B cell (primary cell): ENCODE measurements at regions not wholly inside any gene's neighbourhood (a gene's known extent, or its start where the extent isn't known, plus 50 kb on each side); places are given as distances from the start of the nearest gene placed in this dataset.

ENCODE experiments used
- ATAC-seq: fragments of 200-7000 bp; cut with Tn5 transposase; one replicate; pipeline ENCODE4 v1.10.0; 2021; ENCODE audit warnings: low read depth, mild to moderate bottlenecking, moderate number of reproducible peaks, moderate library complexity
- CTCF ChIA-PET: fragments of 350-600 bp; sonication (Branson Sonifier 250); formaldehyde crosslinking; loops from one replicate; lab custom pipeline; 2021; ENCODE audit warnings: antibody characterized with exemption, inconsistent platforms; lab: Charles Lee
- POLR2A ChIA-PET: fragments of 350-600 bp; sonication (Branson Sonifier 250); formaldehyde crosslinking; loops from one replicate; lab custom pipeline; 2021; ENCODE audit warnings: antibody characterized with exemption; lab: Charles Lee
- DNase-seq: peaks from one replicate; pipeline ENCODE4 v3.0.0; 2013
- H2AFZ ChIP-seq: 2 replicates; pipeline ENCODE4 v1.6.1; 2012; ENCODE audit warnings: mild to moderate bottlenecking, low read depth, low read length; ENCODE audit not compliant: insufficient read depth, poor library complexity, severe bottlenecking
- H3K27ac ChIP-seq, 2 donors: 1 replicate in 1 of 2; 2 replicates in 1 of 2; pipeline ENCODE4 v1.5.1; 2012 to 2013; ENCODE audit warnings: low read length in 2 of 2, mild to moderate bottlenecking in 2 of 2, moderate library complexity in 1 of 2
- H3K27me3 ChIP-seq, 4 experiments: fragments of 200-600 bp in 1 of 4; sonication (generic) in 1 of 4; replicated peaks in 1 of 4; 1 replicate in 2 of 4; 2 replicates in 2 of 4; pipeline versions ENCODE4 v1.6.1 to v1.7.0; 2013 to 2016; ENCODE audit warnings: low read length in 3 of 4, mild to moderate bottlenecking in 2 of 4, mixed read lengths in 1 of 4, moderate library complexity in 1 of 4; ENCODE audit not compliant: insufficient read depth in 4 of 4, control insufficient read depth in 3 of 4; ENCODE audit errors: control extremely low read depth in 1 of 4
- H3K36me3 ChIP-seq, 2 experiments: replicated peaks in 1 of 2; 1 replicate in 1 of 2; 2 replicates in 1 of 2; pipeline versions ENCODE4 v1.6.1 to v1.7.1; 2013; ENCODE audit warnings: low read length in 1 of 2; ENCODE audit not compliant: insufficient read depth in 2 of 2, control insufficient read depth in 1 of 2; ENCODE audit errors: control extremely low read depth in 1 of 2, extremely low read depth in 1 of 2
- H3K4me1 ChIP-seq, 2 donors: fragments of 200-600 bp in 1 of 2; sonication (generic) in 1 of 2; 1 replicate in 1 of 2; 2 replicates in 1 of 2; pipeline versions ENCODE4 v1.5.1 to v1.6.1; 2013 to 2017; ENCODE audit warnings: low read length in 2 of 2; ENCODE audit not compliant: control insufficient read depth in 2 of 2, insufficient read depth in 2 of 2
- H3K4me2 ChIP-seq: replicated peaks from 2 replicates; pipeline ENCODE3; 2012; ENCODE audit warnings: mild to moderate bottlenecking, low read depth, low read length; ENCODE audit not compliant: poor library complexity, severe bottlenecking
- H3K4me3 ChIP-seq, 5 experiments: fragments of 200-600 bp in 1 of 5; sonication (generic) in 1 of 5; 1 replicate in 3 of 5; 2 replicates in 2 of 5; pipeline versions ENCODE4 v1.5.1 to v1.7.0; 2011 to 2016; ENCODE audit warnings: low read length in 4 of 5, mild to moderate bottlenecking in 4 of 5, low read depth in 2 of 5, control low read depth in 1 of 5, moderate library complexity in 1 of 5; ENCODE audit not compliant: insufficient read depth in 1 of 5; ENCODE audit errors: control extremely low read depth in 1 of 5, extremely low read depth in 1 of 5
- H3K79me2 ChIP-seq: fragments of 200-600 bp; sonication (generic); one replicate; pipeline ENCODE4 v1.6.0; 2016; ENCODE audit warnings: low read length; ENCODE audit not compliant: control insufficient read depth, insufficient read depth
- H3K9ac ChIP-seq: fragments of 200-600 bp; sonication (generic); 2 replicates; pipeline ENCODE4 v1.6.1; 2017; ENCODE audit warnings: mild to moderate bottlenecking, low read length, moderate library complexity
- H3K9me3 ChIP-seq, 3 donors: one replicate each; pipeline versions ENCODE4 v1.6.1 to v1.7.1; 2013; ENCODE audit warnings: low read length in 2 of 3; ENCODE audit not compliant: control insufficient read depth in 2 of 3, insufficient read depth in 1 of 3; ENCODE audit errors: control extremely low read depth in 1 of 3
- H4K20me1 ChIP-seq: 2 replicates; pipeline ENCODE4 v1.6.0; 2012; ENCODE audit warnings: mild to moderate bottlenecking, low read length; ENCODE audit not compliant: insufficient read depth, control insufficient read depth, poor library complexity, severe bottlenecking
- H3K27ac Mint-ChIP-seq: one replicate; pipeline ENCODE4 v1.8.0; 2021; ENCODE audit warnings: mixed read lengths
- H3K27me3 Mint-ChIP-seq: one replicate; pipeline ENCODE4 v1.8.0; 2021; ENCODE audit warnings: mixed read lengths
- H3K4me1 Mint-ChIP-seq: one replicate; pipeline ENCODE4 v1.8.0; 2021; ENCODE audit warnings: mixed read lengths
- H3K4me3 Mint-ChIP-seq: one replicate; pipeline ENCODE4 v1.8.0; 2021; ENCODE audit warnings: mixed read lengths
- H3K9me3 Mint-ChIP-seq: one replicate; pipeline ENCODE4 v1.8.0; 2022; ENCODE audit warnings: mixed read lengths; ENCODE audit not compliant: insufficient read depth
- EZH2 ChIP-seq: IDR thresholded peaks from 2 replicates; pipeline ENCODE4 v1.6.1; 2012; ENCODE audit warnings: borderline replicate concordance, low read depth, mild to moderate bottlenecking, moderate library complexity, low read length; ENCODE audit not compliant: insufficient read depth, poor library complexity, severe bottlenecking
- WGBS: methylation state at CpG from one replicate; pipeline ENCODE4 v1.1.5; 2013; ENCODE audit warnings: missing lambda C conversion rate; ENCODE audit not compliant: insufficient coverage; 5-methylcytosine and 5-hydroxymethylcytosine counted together
- intact Hi-C: fragments of 100-400 bp; cut with micrococcal nuclease; formaldehyde crosslinking; loops from one replicate; pipeline ENCODE4 v1.10.0; 2022
- TF ChIP-seq, protein P1 (sequence below): fragments of 200-600 bp; IDR thresholded peaks from one replicate; pipeline ENCODE4 v1.8.0; 2022; ENCODE audit warnings: antibody characterized with exemption, mild to moderate bottlenecking

DNA sequence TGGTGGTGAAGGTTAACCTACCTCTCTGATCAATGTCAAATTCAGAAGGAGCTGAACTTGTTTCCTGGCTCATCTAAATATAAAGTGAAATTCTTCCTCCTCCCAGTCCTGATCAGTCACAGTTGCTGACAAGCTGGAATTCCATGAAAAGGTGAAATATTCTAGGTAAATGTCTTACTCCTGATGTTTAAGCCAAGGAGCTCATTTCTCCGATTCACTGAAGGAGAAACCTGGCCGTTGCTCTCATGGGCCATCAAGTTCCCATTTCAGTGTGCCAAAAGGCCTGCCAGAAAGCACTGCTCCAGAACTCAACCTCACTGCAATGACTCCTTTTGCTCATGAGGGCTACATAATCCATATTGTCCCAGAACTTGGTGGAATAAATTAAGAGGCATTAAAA is 707.5 kb downstream of the GALC start:
- 92% methylated on average over 2 of the region's 2 CpGs for WGBS
- no peak for DNase-seq
- CTCF ChIA-PET, result no interaction called here

DNA sequence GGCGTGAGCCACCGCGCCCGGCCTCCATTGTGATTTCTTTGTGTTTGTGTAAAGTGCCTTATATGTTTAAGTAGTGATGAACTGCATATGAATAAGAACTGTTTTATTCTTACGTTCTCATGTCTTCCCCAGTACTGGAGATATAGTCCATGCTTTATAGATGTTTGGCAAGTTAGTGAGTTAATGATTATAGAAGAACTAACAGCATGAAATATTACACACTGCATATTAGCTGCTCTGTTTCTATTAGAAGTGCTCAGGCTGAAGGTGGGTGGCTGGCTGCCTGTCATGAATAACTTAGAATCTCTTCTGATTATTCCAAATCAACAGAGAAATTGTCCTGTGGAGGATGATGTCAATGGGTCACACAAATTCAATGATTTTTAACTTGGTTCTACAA is 709.4 kb downstream of the GALC start:
- Histone ChIP-seq H3K9ac (no peak overlapping the region), H4K20me1 (no peaks in the 10 kb centered on the region), H3K4me1 (no peaks in the 10 kb centered on the region), H3K4me2 (no peak overlapping the region), H3K79me2 (no peaks in the 10 kb centered on the region), H3K27ac (no peak overlapping the region), H3K4me3 (no peak overlapping the region), H3K9me3 (peaks cover 0 to 3% (median 0%) of the 10 kb centered on the region in 3 donors), H3K27me3 (no peaks in the 10 kb centered on the region), H3K36me3 (no peaks in the 10 kb centered on the region), H2AFZ (no peak overlapping the region)
- DNase-seq, result no peak
- Mint-ChIP-seq H3K4me1 (no peaks in the 10 kb centered on the region), H3K27me3 (no peaks in the 10 kb centered on the region), H3K4me3 (no peak overlapping the region), H3K9me3 (peaks cover 3% of the 10 kb centered on the region), H3K27ac (no peak overlapping the region)
- TF ChIP-seq, protein P1, sequence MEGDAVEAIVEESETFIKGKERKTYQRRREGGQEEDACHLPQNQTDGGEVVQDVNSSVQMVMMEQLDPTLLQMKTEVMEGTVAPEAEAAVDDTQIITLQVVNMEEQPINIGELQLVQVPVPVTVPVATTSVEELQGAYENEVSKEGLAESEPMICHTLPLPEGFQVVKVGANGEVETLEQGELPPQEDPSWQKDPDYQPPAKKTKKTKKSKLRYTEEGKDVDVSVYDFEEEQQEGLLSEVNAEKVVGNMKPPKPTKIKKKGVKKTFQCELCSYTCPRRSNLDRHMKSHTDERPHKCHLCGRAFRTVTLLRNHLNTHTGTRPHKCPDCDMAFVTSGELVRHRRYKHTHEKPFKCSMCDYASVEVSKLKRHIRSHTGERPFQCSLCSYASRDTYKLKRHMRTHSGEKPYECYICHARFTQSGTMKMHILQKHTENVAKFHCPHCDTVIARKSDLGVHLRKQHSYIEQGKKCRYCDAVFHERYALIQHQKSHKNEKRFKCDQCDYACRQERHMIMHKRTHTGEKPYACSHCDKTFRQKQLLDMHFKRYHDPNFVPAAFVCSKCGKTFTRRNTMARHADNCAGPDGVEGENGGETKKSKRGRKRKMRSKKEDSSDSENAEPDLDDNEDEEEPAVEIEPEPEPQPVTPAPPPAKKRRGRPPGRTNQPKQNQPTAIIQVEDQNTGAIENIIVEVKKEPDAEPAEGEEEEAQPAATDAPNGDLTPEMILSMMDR, result no peak
- no CpG with 5 or more reads among the region's 5 CpGs for WGBS
- no peak for ATAC-seq
- ChIA-PET POLR2A (no interaction called here), CTCF (no interaction called here)
- intact Hi-C loops, result no loop called here

More for the DNA sequence above, 707.5 kb downstream of the GALC start:
- ATAC-seq, result no peak
- H3K4me3 Mint-ChIP-seq, result no peak overlapping the region
- no peak overlapping the region for H3K9ac ChIP-seq
- no peaks in the 10 kb centered on the region for H3K9me3 ChIP-seq
- H3K36me3 ChIP-seq, result no peaks in the 10 kb centered on the region
- no peaks in the 10 kb centered on the region for H3K27me3 Mint-ChIP-seq
- no peaks in the 10 kb centered on the region for H3K4me1 ChIP-seq
- H3K4me3 ChIP-seq, result no peak overlapping the region
- no peaks in the 10 kb centered on the region for H4K20me1 ChIP-seq
- intact Hi-C loops, result no loop called here
- POLR2A ChIA-PET, result no interaction called here
- TF ChIP-seq, protein P1, result no peak
- TF ChIP-seq EZH2, result no peak
- no peaks in the 10 kb centered on the region for H3K4me1 Mint-ChIP-seq
- no peak overlapping the region for H3K27ac Mint-ChIP-seq
- peaks cover 3% of the 10 kb centered on the region for H3K9me3 Mint-ChIP-seq
- H3K4me2 ChIP-seq, result no peak overlapping the region
- no peak overlapping the region for H3K27ac ChIP-seq
- no peak overlapping the region for H2AFZ ChIP-seq
- H3K27me3 ChIP-seq, result no peaks in the 10 kb centered on the region
- no peaks in the 10 kb centered on the region for H3K79me2 ChIP-seq
